ENCODE measurements at regions not wholly inside any gene's neighbourhood (a gene's known extent, or its start where the extent isn't known, plus 50 kb on each side); places are given as distances from the start of the nearest gene placed in this dataset.

GRCh38 chr17:77687417-77687816 is 271.1 kb upstream of the TNRC6C start:
- TF ChIP-seq CTCF (IDR thresholded peaks at IDR 0.05) = no peak
- no peak for TF ChIP-seq ETV6 (CRISPR knock-in tag; IDR thresholded peaks at IDR 0.05)
- no peak for TF ChIP-seq NR2C2 (CRISPR knock-in tag; IDR thresholded peaks at IDR 0.05)
- TF ChIP-seq AFF4 (CRISPR knock-in tag; IDR thresholded peaks at IDR 0.05; ENCODE audit: borderline replicate concordance) = no peak
- no peak for TF ChIP-seq USF2 (CRISPR knock-in tag; IDR thresholded peaks at IDR 0.05)
- TF ChIP-seq ZNF121 (CRISPR knock-in tag; IDR thresholded peaks at IDR 0.05) = no peak

Measured in WTC11 (cell line).